ENCODE measurements at regions not wholly inside any gene's neighbourhood (a gene's known extent, or its start where the extent isn't known, plus 50 kb on each side); places are given as distances from the start of the nearest gene placed in this dataset.

DNA sequence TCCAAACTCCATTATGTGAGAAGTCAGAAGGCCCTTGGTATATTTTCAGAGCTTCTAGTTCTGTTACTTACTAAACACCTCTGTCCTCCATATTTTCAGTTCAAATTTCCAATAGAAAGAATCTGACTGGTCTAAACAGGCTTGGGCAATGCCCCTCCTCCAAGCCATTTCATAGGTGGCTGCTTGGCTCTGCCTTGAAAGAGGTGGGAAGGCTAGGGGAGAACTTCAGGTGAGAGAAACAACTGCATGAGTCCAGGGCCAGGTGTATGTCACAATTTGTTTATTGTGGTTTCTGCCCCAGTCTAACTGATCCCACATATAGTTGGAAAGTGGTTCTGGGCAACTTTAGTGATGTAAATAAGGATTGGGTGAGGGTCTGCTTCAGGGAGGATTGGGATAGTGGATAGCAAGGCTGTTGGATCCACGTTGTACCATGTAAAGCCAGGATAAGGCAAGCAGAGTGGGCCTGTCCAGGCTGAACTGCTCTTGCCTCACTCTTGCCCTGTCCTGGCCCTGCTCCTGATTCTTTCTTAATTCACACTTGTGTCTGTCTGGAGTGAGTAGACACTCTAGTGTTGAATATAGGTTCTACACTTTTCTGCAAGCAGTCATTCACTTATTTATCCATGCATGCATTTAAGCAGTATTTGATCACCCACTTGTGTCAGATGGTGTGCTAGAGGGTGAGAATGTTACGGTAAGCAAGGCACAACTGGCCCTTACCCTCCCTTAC is 67.5 kb upstream of the COMTD1 start:
- TF ChIP-seq, protein P1, sequence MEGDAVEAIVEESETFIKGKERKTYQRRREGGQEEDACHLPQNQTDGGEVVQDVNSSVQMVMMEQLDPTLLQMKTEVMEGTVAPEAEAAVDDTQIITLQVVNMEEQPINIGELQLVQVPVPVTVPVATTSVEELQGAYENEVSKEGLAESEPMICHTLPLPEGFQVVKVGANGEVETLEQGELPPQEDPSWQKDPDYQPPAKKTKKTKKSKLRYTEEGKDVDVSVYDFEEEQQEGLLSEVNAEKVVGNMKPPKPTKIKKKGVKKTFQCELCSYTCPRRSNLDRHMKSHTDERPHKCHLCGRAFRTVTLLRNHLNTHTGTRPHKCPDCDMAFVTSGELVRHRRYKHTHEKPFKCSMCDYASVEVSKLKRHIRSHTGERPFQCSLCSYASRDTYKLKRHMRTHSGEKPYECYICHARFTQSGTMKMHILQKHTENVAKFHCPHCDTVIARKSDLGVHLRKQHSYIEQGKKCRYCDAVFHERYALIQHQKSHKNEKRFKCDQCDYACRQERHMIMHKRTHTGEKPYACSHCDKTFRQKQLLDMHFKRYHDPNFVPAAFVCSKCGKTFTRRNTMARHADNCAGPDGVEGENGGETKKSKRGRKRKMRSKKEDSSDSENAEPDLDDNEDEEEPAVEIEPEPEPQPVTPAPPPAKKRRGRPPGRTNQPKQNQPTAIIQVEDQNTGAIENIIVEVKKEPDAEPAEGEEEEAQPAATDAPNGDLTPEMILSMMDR (conservative IDR thresholded peaks at IDR 0.05), result no peak
- TF ChIP-seq EZH2 (IDR thresholded peaks at IDR 0.05; ENCODE audit: low read depth), result no peak
